ENCODE measurements at regions not wholly inside any gene's neighbourhood (a gene's known extent, or its start where the extent isn't known, plus 50 kb on each side); places are given as distances from the start of the nearest gene placed in this dataset.

DNA sequence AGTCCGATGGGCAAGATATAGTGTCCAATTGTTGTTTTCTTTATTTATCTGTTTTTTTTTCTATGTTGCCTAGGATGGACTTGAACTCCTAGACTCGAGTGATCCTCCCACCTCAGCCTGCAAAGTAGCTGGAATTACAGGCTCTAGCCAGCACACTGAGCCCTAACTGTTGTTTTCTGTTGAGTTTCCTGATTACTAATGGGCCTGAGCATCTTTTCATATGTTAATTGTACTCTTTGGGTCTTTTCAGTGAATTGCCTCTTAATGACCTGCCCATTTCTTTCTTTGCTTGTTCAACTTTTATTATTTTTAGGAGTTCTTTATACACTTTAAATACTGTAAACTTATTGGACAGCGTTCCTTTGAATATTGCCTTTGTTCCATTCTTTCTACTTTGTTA lies 213.0 kb downstream of the HS3ST3B1 start:
- intact Hi-C loops (cut with DNase I), result no loop called here
- TF ChIP-seq, protein P1, sequence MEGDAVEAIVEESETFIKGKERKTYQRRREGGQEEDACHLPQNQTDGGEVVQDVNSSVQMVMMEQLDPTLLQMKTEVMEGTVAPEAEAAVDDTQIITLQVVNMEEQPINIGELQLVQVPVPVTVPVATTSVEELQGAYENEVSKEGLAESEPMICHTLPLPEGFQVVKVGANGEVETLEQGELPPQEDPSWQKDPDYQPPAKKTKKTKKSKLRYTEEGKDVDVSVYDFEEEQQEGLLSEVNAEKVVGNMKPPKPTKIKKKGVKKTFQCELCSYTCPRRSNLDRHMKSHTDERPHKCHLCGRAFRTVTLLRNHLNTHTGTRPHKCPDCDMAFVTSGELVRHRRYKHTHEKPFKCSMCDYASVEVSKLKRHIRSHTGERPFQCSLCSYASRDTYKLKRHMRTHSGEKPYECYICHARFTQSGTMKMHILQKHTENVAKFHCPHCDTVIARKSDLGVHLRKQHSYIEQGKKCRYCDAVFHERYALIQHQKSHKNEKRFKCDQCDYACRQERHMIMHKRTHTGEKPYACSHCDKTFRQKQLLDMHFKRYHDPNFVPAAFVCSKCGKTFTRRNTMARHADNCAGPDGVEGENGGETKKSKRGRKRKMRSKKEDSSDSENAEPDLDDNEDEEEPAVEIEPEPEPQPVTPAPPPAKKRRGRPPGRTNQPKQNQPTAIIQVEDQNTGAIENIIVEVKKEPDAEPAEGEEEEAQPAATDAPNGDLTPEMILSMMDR (IDR thresholded peaks at IDR 0.05), result no peak
- no peaks in the 10 kb centered on the region for H3K36me3 ChIP-seq
- H3K9ac ChIP-seq (ENCODE audit: low read depth in 2 of 2, low read length in 2 of 2), result no peak overlapping the region
- H3K27me3 ChIP-seq, result no peaks in the 10 kb centered on the region
- H3K27ac ChIP-seq, result no peak overlapping the region
- H3K4me1 ChIP-seq, result no peaks in the 10 kb centered on the region
- H3K4me3 ChIP-seq, result no peak overlapping the region
- DNase-seq, result no peak
- H3K9me3 ChIP-seq, result no peaks in the 10 kb centered on the region

- H3K36me3 ChIP-seq, result no peaks in the 10 kb centered on the region
- no peak overlapping the region for H3K27ac ChIP-seq
- H3K27me3 ChIP-seq, result no peaks in the 10 kb centered on the region
- DNase-seq, result no peak
- no peak overlapping the region for H3K4me3 ChIP-seq
- H3K9ac ChIP-seq (ENCODE audit: low read depth in 2 of 2, low read length in 2 of 2), result no peak overlapping the region
- H3K9me3 ChIP-seq, result no peaks in the 10 kb centered on the region
- intact Hi-C loops (cut with DNase I), result no loop called here
- H3K4me1 ChIP-seq, result no peaks in the 10 kb centered on the region
- TF ChIP-seq, protein P1 (IDR thresholded peaks at IDR 0.05), result no peak
These were observed 209.3 kb downstream of the HS3ST3B1 start for GRCh38 chr17:14510136-14510535.

- H3K27me3 ChIP-seq, result no peaks in the 10 kb centered on the region
- no peak overlapping the region for H3K27ac ChIP-seq
- intact Hi-C loops (cut with DNase I), result no loop called here
- no peaks in the 10 kb centered on the region for H3K36me3 ChIP-seq
- no peaks in the 10 kb centered on the region for H3K4me1 ChIP-seq
- H3K9me3 ChIP-seq, result no peaks in the 10 kb centered on the region
- no peak for DNase-seq
- TF ChIP-seq, protein P1 (IDR thresholded peaks at IDR 0.05), result no peak
- H3K4me3 ChIP-seq, result no peak overlapping the region
- H3K9ac ChIP-seq (ENCODE audit: low read depth in 2 of 2, low read length in 2 of 2), result no peak overlapping the region
These were observed 207.3 kb downstream of the HS3ST3B1 start for GRCh38 chr17:14508156-14508555.

DNA sequence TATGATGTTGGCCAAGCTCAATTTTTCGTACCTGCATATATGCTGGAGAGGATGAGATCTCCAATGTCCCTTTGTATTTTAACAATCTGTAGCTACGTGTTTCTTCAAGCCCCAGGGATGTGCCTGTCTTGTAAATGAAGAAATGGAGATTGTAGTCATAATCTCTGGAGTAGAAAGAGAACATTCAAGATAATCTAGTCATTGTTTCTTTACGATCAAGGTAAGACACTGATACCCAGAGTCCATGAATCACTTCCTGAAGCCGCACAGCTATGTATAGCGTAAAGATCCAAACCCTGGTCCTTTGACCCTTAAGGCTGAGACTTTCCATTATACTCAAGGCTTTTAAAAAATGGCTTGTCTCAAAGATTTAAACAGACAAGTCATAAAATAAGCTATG lies 205.5 kb downstream of the HS3ST3B1 start:
- Histone ChIP-seq H3K9ac (ENCODE audit: low read depth in 2 of 2, low read length in 2 of 2) (no peak overlapping the region), H3K27me3 (no peaks in the 10 kb centered on the region), H3K4me3 (no peak overlapping the region), H3K27ac (no peak overlapping the region), H3K4me1 (no peaks in the 10 kb centered on the region), H3K9me3 (no peaks in the 10 kb centered on the region), H3K36me3 (no peaks in the 10 kb centered on the region)
- intact Hi-C loops (cut with DNase I), result no loop called here
- TF ChIP-seq, protein P1 (IDR thresholded peaks at IDR 0.05), result no peak
- DNase-seq, result no peak

DNA sequence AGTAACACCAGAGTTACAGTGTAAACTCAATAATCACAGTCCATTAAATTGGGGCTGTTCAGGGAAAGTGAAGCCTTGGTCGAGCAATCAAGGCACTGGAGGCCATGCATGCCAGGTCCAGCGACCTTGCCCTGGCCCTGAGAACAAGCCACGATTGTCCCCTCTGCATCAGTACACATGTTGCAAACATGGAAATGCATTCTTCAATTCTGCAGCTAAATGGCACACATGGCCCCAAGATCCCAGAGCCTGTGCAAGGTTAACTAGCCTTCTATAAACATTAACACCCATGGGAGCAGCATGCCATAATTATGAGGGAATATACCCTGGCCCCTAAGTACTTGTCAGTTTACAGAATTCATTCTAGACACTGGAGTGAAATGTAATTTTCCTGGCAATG lies 204.7 kb downstream of the HS3ST3B1 start:
- H3K4me1 ChIP-seq, result no peaks in the 10 kb centered on the region
- no peak overlapping the region for H3K4me3 ChIP-seq
- no peaks in the 10 kb centered on the region for H3K27me3 ChIP-seq
- TF ChIP-seq, protein P1 (IDR thresholded peaks at IDR 0.05), result no peak
- intact Hi-C loops (cut with DNase I), result no loop called here
- H3K27ac ChIP-seq, result no peak overlapping the region
- H3K9me3 ChIP-seq, result no peaks in the 10 kb centered on the region
- DNase-seq, result no peak
- no peak overlapping the region for H3K9ac ChIP-seq (ENCODE audit: low read depth in 2 of 2, low read length in 2 of 2)
- no peaks in the 10 kb centered on the region for H3K36me3 ChIP-seq

- H3K4me1 ChIP-seq, result no peaks in the 10 kb centered on the region
- H3K36me3 ChIP-seq, result no peaks in the 10 kb centered on the region
- intact Hi-C loops (cut with DNase I), result no loop called here
- DNase-seq, result no peak
- no peaks in the 10 kb centered on the region for H3K9me3 ChIP-seq
- H3K27ac ChIP-seq, result no peak overlapping the region
- H3K9ac ChIP-seq (ENCODE audit: low read depth in 2 of 2, low read length in 2 of 2), result no peak overlapping the region
- H3K4me3 ChIP-seq, result no peak overlapping the region
- TF ChIP-seq, protein P1 (IDR thresholded peaks at IDR 0.05), result no peak
- no peaks in the 10 kb centered on the region for H3K27me3 ChIP-seq
These were observed 199.1 kb downstream of the HS3ST3B1 start for GRCh38 chr17:14499976-14500375.

Measured in colonic mucosa (tissue), 4 donors.